Testis (tissue), 2 donors: ENCODE measurements at regions not wholly inside any gene's neighbourhood (a gene's known extent, or its start where the extent isn't known, plus 50 kb on each side); places are given as distances from the start of the nearest gene placed in this dataset.
"Not testable (repeated sequence)": the region's sequence is repeated elsewhere in the genome, so short reads cannot be mapped to it uniquely, and the experiment has no call there.

ENCODE experiments used
- POLR2A ChIP-seq: fragments of 450-650 bp; IDR thresholded peaks from one replicate; pipeline ENCODE4 v1.6.1; 2017; ENCODE audit warnings: antibody characterized with exemption, mild to moderate bottlenecking, moderate library complexity
- TF ChIP-seq, protein P1 (sequence below), 3 experiments: fragments of 450-650 bp in 2 of 3; fragments of 200-600 bp in 1 of 3; sonication (generic) in 1 of 3; IDR thresholded peaks; one replicate each; pipeline ENCODE4 v1.5.1; 2016 to 2019; ENCODE audit warnings: antibody characterized with exemption in 3 of 3, mild to moderate bottlenecking in 2 of 3, moderate library complexity in 1 of 3

DNA sequence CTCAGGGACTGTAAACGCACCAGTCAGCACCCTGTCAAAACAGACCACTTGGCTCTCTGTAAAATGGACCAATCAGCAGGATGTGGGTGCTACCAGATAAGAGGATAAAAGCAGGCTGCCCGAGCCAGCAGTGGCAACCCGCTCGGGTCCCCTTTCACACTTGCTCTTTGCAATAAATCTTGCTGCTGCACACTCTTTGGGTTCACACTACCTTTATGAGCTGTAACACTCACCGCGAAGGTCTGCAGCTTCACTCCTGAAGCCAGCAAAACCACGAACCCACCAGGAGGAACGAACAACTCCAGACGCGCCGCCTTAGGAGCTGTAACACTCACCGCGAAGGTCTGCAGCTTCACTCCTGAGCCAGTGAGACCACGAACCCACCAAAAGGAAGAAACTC, 260.9 kb downstream of the PCNX1 start:
- not testable (repeated sequence) for TF ChIP-seq POLR2A
- TF ChIP-seq, protein P1, sequence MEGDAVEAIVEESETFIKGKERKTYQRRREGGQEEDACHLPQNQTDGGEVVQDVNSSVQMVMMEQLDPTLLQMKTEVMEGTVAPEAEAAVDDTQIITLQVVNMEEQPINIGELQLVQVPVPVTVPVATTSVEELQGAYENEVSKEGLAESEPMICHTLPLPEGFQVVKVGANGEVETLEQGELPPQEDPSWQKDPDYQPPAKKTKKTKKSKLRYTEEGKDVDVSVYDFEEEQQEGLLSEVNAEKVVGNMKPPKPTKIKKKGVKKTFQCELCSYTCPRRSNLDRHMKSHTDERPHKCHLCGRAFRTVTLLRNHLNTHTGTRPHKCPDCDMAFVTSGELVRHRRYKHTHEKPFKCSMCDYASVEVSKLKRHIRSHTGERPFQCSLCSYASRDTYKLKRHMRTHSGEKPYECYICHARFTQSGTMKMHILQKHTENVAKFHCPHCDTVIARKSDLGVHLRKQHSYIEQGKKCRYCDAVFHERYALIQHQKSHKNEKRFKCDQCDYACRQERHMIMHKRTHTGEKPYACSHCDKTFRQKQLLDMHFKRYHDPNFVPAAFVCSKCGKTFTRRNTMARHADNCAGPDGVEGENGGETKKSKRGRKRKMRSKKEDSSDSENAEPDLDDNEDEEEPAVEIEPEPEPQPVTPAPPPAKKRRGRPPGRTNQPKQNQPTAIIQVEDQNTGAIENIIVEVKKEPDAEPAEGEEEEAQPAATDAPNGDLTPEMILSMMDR (IDR thresholded peaks at IDR 0.05), result not testable (repeated sequence)
